Karpas-422 (cell line): ENCODE measurements at regions not wholly inside any gene's neighbourhood (a gene's known extent, or its start where the extent isn't known, plus 50 kb on each side); places are given as distances from the start of the nearest gene placed in this dataset.

Experiments used
- DNase-seq: peaks from one replicate; pipeline ENCODE4 v3.0.0-alpha.2; 2015
- H2AFZ ChIP-seq: fragments of 200-600 bp; sonication (generic); 2 replicates; pipeline ENCODE4 v1.6.1; 2014; ENCODE audit warnings: antibody characterized with exemption, low read length, mixed read lengths
- H3K27ac ChIP-seq: fragments of 200-600 bp; sonication (generic); 2 replicates; pipeline ENCODE4 v1.5.1; 2014; ENCODE audit warnings: mild to moderate bottlenecking, low read length, moderate library complexity
- H3K27me3 ChIP-seq: fragments of 200-600 bp; sonication (generic); 2 replicates; pipeline ENCODE4 v1.6.1; 2014; ENCODE audit warnings: low read length, mixed read lengths
- H3K36me3 ChIP-seq: fragments of 200-600 bp; sonication (generic); 2 replicates; pipeline ENCODE4 v1.6.1; 2014; ENCODE audit warnings: low read length, mixed read lengths; ENCODE audit not compliant: insufficient read depth
- H3K4me1 ChIP-seq: fragments of 200-600 bp; sonication (generic); 2 replicates; pipeline ENCODE4 v1.6.1; 2014; ENCODE audit warnings: mild to moderate bottlenecking, low read length, mixed read lengths
- H3K4me2 ChIP-seq: fragments of 200-600 bp; sonication (generic); 2 replicates; pipeline ENCODE4 v1.6.1; 2014; ENCODE audit warnings: low read length, low read depth, mild to moderate bottlenecking; ENCODE audit not compliant: poor library complexity, severe bottlenecking
- H3K4me3 ChIP-seq: fragments of 200-600 bp; sonication (generic); 2 replicates; pipeline ENCODE4 v1.5.1; 2014; ENCODE audit warnings: mild to moderate bottlenecking, antibody characterized with exemption, low read length, mixed read lengths
- H3K79me2 ChIP-seq: fragments of 200-600 bp; sonication (generic); 2 replicates; pipeline ENCODE4 v1.6.1; 2014; ENCODE audit warnings: mild to moderate bottlenecking, low read length, mixed read lengths
- H3K9ac ChIP-seq: fragments of 200-600 bp; sonication (generic); 2 replicates; pipeline ENCODE4 v1.6.0; 2014; ENCODE audit warnings: low read length
- H3K9me2 ChIP-seq: fragments of 200-600 bp; sonication (generic), shearing (Covaris generic); replicated peaks from 2 replicates; pipeline ENCODE4 v1.6.0; 2014; ENCODE audit warnings: mild to moderate bottlenecking, low read length, moderate library complexity; ENCODE audit not compliant: insufficient read depth
- H3K9me3 ChIP-seq: fragments of 300-700, 200-600 bp; sonication (generic); 2 replicates; pipeline ENCODE4 v1.6.1; 2014; ENCODE audit warnings: low read length, mixed read lengths
- H4K20me1 ChIP-seq: fragments of 200-600 bp; sonication (generic); 2 replicates; pipeline ENCODE4 v1.6.1; 2014; ENCODE audit warnings: mild to moderate bottlenecking, antibody characterized with exemption, low read length, low read depth; ENCODE audit not compliant: insufficient read depth

GRCh38 chr10:78383378-78384048 lies 349.9 kb downstream of the RPS24 start:
- no peak overlapping the region for H2AFZ ChIP-seq
- H4K20me1 ChIP-seq = no peaks in the 10 kb centered on the region
- no peaks in the 10 kb centered on the region for H3K9me3 ChIP-seq
- H3K4me3 ChIP-seq = no peak overlapping the region
- H3K27ac ChIP-seq = no peak overlapping the region
- H3K27me3 ChIP-seq = no peaks in the 10 kb centered on the region
- H3K9me2 ChIP-seq = no peaks in the 10 kb centered on the region
- no peak for DNase-seq
- H3K9ac ChIP-seq = no peak overlapping the region
- no peak overlapping the region for H3K4me2 ChIP-seq
- peaks cover 8% of the 10 kb centered on the region for H3K4me1 ChIP-seq
- no peaks in the 10 kb centered on the region for H3K36me3 ChIP-seq
- H3K79me2 ChIP-seq = no peaks in the 10 kb centered on the region

GRCh38 chr10:78384049-78384431 lies 350.4 kb downstream of the RPS24 start:
- Histone ChIP-seq H4K20me1 (no peaks in the 10 kb centered on the region), H3K4me1 (peaks cover 8% of the 10 kb centered on the region), H3K4me3 (no peak overlapping the region), H3K9ac (no peak overlapping the region), H3K9me3 (no peaks in the 10 kb centered on the region), H3K36me3 (no peaks in the 10 kb centered on the region), H3K79me2 (no peaks in the 10 kb centered on the region), H3K27me3 (no peaks in the 10 kb centered on the region), H3K4me2 (no peak overlapping the region), H2AFZ (no peak overlapping the region), H3K9me2 (no peaks in the 10 kb centered on the region), H3K27ac (no peak overlapping the region)
- DNase-seq = no peak

- Histone ChIP-seq H3K9me2 (no peaks in the 10 kb centered on the region), H3K4me2 (no peak overlapping the region), H4K20me1 (no peaks in the 10 kb centered on the region), H3K79me2 (no peaks in the 10 kb centered on the region), H3K27ac (no peak overlapping the region), H3K27me3 (no peaks in the 10 kb centered on the region), H3K36me3 (no peaks in the 10 kb centered on the region), H3K4me1 (peaks cover 8% of the 10 kb centered on the region), H3K9me3 (no peaks in the 10 kb centered on the region), H2AFZ (no peak overlapping the region), H3K9ac (no peak overlapping the region), H3K4me3 (no peak overlapping the region)
- DNase-seq = no peak
These were observed 351.9 kb downstream of the RPS24 start for GRCh38 chr10:78385599-78385998.

- Histone ChIP-seq H4K20me1 (no peaks in the 10 kb centered on the region), H2AFZ (no peak overlapping the region), H3K9ac (no peak overlapping the region), H3K79me2 (no peaks in the 10 kb centered on the region), H3K36me3 (no peaks in the 10 kb centered on the region), H3K4me2 (no peak overlapping the region), H3K4me1 (peaks cover 8% of the 10 kb centered on the region), H3K9me3 (no peaks in the 10 kb centered on the region), H3K27me3 (no peaks in the 10 kb centered on the region), H3K9me2 (no peaks in the 10 kb centered on the region), H3K4me3 (no peak overlapping the region), H3K27ac (no peak overlapping the region)
- DNase-seq = no peak
These were observed 352.8 kb downstream of the RPS24 start for GRCh38 chr10:78386509-78386908.

DNA sequence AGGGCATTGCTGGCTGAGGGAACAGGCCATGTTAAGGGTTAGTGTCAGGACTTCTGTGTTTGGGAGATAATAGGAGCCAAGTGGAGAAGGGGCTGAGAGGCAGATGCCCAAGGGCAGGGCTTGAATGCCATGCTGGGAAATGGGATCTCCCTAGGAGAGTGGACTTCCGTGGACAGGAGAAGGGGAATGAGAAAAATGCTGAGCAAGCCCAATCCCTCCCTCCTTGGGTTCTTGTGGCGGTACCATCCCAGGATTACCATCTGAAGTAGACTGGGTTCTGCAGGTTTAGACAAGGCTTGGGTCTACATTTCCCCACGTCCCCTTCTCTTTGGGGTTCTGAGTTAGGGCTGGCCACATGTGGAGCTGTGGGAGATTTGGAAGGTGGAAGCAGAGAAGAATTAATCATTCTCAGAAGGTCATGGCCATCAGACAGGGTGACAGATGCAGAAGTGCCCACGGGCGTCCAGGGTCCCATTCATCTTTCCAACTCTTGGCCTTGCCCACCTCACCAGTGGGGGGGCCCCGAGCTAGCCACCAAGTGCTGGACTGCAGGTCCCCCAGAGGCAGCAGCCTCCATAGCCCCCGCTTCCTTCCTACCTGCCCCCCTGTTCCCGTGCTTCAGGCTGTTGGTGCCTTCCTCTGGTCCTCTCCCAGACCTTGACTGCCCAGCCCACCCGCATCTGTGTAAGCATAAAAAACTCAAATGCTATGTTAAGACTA lies 354.8 kb downstream of the RPS24 start:
- DNase-seq = no peak
- Histone ChIP-seq H3K27ac (no peak overlapping the region), H3K36me3 (no peaks in the 10 kb centered on the region), H2AFZ (no peak overlapping the region), H3K9me2 (no peaks in the 10 kb centered on the region), H3K4me1 (peaks cover 8% of the 10 kb centered on the region), H3K4me3 (no peak overlapping the region), H3K4me2 (no peak overlapping the region), H3K9ac (no peak overlapping the region), H3K9me3 (no peaks in the 10 kb centered on the region), H4K20me1 (no peaks in the 10 kb centered on the region), H3K79me2 (no peaks in the 10 kb centered on the region), H3K27me3 (no peaks in the 10 kb centered on the region)

- no peak overlapping the region for H3K4me2 ChIP-seq
- no peaks in the 10 kb centered on the region for H3K36me3 ChIP-seq
- H3K9ac ChIP-seq = no peak overlapping the region
- no peaks in the 10 kb centered on the region for H3K9me2 ChIP-seq
- H3K4me3 ChIP-seq = no peak overlapping the region
- H4K20me1 ChIP-seq = no peaks in the 10 kb centered on the region
- H3K79me2 ChIP-seq = no peaks in the 10 kb centered on the region
- DNase-seq = no peak
- H3K9me3 ChIP-seq = no peaks in the 10 kb centered on the region
- H2AFZ ChIP-seq = no peak overlapping the region
- peaks cover 8% of the 10 kb centered on the region for H3K4me1 ChIP-seq
- H3K27ac ChIP-seq = no peak overlapping the region
- H3K27me3 ChIP-seq = no peaks in the 10 kb centered on the region
These were observed 355.8 kb downstream of the RPS24 start for GRCh38 chr10:78389419-78389818.

- no peak overlapping the region for H3K27ac ChIP-seq
- H3K27me3 ChIP-seq = no peaks in the 10 kb centered on the region
- H4K20me1 ChIP-seq = no peaks in the 10 kb centered on the region
- H3K4me3 ChIP-seq = no peak overlapping the region
- H3K4me1 ChIP-seq = peaks cover 8% of the 10 kb centered on the region
- H3K4me2 ChIP-seq = no peak overlapping the region
- H3K9me3 ChIP-seq = no peaks in the 10 kb centered on the region
- no peaks in the 10 kb centered on the region for H3K79me2 ChIP-seq
- H3K9ac ChIP-seq = no peak overlapping the region
- no peak for DNase-seq
- no peaks in the 10 kb centered on the region for H3K36me3 ChIP-seq
- H3K9me2 ChIP-seq = no peaks in the 10 kb centered on the region
- no peak overlapping the region for H2AFZ ChIP-seq
These were observed 356.4 kb downstream of the RPS24 start for GRCh38 chr10:78390051-78390450.

- peaks cover 8% of the 10 kb centered on the region for H3K4me1 ChIP-seq
- H3K9me2 ChIP-seq = no peaks in the 10 kb centered on the region
- H3K4me3 ChIP-seq = no peak overlapping the region
- H3K9me3 ChIP-seq = no peaks in the 10 kb centered on the region
- H4K20me1 ChIP-seq = no peaks in the 10 kb centered on the region
- DNase-seq = no peak
- no peaks in the 10 kb centered on the region for H3K27me3 ChIP-seq
- no peak overlapping the region for H3K27ac ChIP-seq
- H3K36me3 ChIP-seq = no peaks in the 10 kb centered on the region
- no peaks in the 10 kb centered on the region for H3K79me2 ChIP-seq
- no peak overlapping the region for H2AFZ ChIP-seq
- no peak overlapping the region for H3K4me2 ChIP-seq
- no peak overlapping the region for H3K9ac ChIP-seq
These were observed 357.2 kb downstream of the RPS24 start for GRCh38 chr10:78390817-78391216.
